TTC549 (cell line): ENCODE measurements at regions not wholly inside any gene's neighbourhood (a gene's known extent, or its start where the extent isn't known, plus 50 kb on each side); places are given as distances from the start of the nearest gene placed in this dataset.
A peak's percentile ranks its signal among the peaks of the same experiment; 100 is the strongest.
"Not testable (repeated sequence)": the region's sequence is repeated elsewhere in the genome, so short reads cannot be mapped to it uniquely, and the experiment has no call there.

ENCODE experiments used
- FAIRE-seq: peaks from 2 replicates; lab custom pipeline; 2012; peaks lifted over from hg19 to GRCh38; lab: Jason Lieb, UNC

DNA sequence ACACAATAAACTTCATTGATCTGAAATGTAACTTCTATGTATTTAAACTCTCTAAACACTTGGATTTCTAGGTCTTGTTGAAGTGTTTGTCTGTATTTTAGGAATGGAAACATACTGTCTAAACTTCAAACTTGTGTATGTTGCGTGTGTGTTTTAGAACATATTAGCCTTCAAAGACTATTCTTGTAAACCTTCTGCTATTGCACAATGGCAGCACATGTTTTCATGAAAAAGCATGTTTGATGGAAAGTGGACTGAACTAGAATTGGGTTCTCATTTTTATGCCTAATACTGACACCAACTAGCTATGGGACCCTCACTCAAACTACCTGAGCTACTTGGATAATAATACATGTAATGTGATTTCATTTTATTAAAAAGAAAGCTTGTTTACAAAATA, 592.6 kb downstream of the IPMK start:
- FAIRE-seq, result no peak

DNA sequence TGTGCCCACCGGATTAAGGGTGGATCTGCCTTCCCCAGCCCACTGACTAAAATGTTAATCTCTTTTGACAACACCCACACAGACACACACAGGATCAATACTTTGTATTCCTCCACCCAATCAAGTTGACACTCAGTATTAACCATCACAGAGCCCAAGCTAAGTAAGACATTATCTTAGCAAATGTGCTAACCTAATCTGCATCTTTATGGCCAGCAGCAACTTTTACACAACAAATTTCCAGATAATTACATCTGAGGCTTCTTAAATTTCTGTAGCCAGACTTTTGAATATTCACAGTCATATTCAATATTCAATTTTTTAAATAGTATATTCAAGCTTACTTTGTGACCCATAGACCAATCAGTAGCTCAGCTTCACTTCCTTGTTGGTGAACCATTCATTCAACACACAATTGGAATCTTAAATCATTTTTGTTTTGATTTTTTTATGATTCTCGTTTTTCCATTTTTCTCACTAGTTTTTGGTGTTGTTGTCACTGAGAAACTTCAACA, 594.2 kb downstream of the IPMK start:
- no peak for FAIRE-seq

DNA sequence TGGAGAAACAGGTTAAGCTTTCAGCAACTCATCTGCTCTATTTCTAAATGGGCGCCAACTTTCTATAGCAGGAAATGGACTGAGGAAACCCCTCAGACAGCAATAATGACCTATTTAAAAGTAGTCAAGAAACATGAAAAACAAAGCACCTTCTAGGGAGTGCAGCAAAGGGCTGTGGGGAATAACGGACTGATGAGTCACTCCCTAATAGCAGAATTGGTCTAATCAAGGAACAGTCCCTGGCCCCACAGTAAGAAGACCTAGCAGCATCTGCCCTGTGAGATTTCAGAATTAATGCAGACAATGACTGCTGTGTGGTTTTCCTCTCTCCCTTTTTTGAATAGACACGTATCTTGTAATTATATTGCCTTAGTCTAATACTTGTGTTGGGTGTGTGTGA, 602.9 kb downstream of the IPMK start:
- no peak for FAIRE-seq

DNA sequence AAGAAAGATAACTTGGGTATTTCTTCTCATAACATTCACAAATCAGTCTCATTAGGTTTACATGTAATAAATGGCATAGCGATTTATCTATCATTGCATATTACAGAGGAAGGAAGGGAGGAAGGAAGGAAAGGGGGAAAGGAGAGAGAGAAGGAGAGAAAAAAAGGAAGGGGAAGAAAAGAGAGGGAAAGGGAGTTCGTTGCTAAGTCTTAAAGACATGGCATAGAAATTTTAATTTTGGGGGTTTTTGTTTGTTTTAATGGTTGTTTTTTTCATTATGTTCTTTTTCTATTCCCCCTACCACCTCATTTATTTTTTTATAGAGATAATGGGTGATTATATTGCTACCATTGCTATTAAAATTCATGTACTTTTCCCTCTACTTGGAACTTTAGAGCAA, 604.3 kb downstream of the IPMK start:
- FAIRE-seq, result no peak

DNA sequence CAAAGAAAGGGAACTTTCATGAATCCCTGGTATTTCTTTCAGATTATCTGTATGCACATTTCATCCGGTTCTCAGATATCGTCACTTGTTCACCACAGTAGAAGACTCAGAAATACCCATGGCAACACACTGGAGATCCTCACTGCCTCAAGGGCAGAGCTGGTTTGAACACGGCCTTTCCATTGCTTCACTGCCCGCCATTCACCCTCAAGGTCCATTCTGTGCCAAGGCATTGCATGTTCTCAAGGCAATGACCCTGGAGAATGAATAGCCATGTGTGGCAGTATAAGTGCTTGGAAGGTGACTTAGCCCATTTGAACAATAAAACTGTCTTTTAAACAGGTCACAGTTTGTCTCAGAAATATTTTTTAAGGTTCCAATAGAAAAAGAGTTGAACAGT, 606.5 kb downstream of the IPMK start:
- FAIRE-seq, result no peak

DNA sequence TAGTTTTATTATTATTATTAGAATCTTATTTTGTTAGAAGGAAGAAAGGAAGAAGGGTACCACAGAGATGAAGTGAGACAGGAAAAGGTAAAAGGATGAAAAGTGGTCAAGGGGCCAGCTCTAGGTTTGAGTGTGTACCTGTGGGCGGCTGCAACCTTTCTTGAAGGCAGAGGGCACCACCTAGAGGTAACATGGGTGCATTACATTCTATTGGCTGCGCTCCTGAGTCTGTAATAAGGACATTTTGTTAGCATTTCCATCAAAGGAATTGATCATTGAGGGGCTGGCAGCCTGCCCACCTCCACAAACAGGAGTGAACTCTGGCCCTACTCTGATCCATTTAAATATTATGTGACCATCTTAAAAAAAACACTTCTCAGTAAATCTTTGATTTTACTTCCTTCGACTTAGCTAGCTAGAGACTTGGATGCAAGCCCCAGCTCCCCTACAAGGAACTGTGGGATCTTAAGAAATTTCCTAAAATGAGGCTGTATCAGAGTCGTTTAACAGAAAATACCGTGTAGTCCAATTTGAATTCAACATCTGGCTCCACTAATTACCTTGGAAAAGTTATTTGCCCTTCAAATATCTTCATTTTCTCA, 610.4 kb downstream of the IPMK start:
- no peak for FAIRE-seq

DNA sequence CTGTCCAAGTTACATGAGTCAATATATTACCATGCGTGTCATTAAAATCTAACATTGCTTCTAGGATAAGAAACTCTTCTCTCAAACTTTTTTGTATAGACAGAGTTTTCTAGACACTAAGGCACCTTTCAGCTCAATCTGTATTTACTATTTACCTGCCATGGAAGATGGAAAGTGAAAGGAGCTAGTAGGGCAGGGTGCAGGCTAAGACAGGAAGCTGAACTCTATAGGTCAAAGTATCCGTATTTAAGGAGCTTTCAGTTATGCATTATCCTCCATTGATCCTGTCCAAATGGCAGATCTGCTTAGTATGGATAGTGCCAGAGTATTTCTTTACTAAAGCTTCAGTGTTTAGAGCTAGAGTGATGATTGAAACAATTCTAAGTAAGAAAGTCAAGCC, 612.8 kb downstream of the IPMK start:
- FAIRE-seq, result no peak

DNA sequence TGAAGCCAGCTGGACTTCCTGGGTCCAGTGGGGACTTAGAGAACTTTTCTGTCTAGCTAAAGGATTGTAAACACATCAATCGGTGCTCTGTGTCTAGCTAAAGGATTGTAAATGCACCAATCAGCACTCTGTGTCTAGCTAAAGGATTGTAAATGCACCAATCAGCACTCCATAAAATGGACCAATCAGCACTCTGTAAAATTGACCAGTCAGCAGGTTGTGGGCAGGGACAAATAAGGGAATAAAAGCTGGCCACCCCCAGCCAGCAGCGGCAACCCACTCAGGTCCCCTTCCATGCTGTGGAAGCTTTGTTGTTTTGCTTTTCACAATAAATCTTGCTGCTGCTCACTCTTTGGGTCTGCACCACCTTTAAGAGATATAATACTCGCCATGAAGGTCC, 622.6 kb downstream of the IPMK start:
- not testable (repeated sequence) for FAIRE-seq

DNA sequence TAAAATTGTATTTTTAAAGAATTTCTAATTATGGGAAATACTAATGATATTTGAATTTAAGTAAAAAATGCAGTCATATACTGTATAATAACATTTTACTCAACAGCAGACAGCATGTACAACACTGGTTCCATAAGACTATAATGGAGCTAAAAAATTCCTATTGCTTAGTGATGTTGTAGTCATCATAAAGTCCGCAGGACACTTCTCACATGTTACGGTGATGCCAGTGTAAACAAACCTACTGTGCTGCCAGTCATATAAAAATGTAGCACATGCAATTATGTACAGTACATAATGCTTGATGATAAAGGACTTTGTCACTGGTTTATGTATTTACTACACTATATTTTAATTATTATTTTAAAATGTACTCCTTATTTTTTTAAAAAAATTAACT, 629.3 kb downstream of the IPMK start:
- no peak for FAIRE-seq

DNA sequence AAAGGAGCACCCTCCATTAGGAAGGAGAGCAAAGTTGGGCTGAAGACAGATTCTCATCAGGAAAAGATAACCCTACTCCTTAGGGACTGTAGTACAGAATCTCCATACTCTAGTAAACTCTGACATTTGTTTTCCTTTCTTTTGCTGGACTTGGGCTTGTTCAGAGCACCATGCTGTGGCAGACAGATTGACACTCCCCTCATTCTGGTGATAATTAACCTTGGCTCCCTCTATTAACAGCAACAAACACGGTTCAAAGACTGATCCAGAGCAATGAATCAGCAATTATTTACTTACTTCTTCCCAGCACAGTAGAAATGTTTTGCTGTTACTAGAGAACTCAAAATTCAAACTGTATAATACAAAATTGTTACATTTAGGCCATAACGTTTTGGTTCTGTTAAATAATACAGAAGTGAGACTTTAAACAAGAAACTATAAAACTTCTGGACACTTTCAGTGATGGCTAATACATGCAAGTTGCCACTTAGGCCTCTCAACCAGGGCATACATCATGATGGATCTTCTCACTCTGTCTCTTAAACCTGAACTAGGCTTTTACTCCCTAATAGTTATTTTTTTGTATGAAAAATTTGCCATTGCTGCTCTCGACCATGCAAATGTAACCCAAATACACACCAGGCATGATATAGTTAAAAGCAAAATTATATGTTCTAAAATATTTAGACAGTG, 639.0 kb downstream of the IPMK start:
- FAIRE-seq, result no peak

DNA sequence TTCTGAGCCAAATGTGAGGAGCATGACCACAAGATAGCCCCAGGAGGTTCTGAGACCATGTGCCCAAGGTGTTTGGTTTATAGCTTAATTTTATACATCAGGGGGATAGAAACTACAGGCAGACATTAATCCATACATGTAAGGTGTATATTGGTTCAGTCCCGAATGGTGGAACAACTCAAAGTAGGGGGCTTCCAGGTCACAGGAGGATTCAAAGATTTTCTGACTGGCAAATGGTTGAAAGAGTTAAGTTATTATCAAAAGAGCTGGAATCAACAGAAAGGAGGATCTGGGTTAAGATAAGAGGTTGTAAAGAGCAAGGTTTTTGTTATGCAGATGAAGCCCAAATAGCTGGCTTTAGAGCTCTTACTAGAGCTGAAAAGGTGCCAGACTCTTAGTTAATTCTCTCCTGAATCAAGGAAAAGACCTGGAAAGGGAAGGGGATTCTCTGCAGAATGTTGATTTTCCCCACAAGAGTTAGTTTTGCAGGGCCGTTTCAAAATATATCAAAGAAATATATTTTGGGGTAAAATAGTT, 640.0 kb downstream of the IPMK start:
- no peak for FAIRE-seq

DNA sequence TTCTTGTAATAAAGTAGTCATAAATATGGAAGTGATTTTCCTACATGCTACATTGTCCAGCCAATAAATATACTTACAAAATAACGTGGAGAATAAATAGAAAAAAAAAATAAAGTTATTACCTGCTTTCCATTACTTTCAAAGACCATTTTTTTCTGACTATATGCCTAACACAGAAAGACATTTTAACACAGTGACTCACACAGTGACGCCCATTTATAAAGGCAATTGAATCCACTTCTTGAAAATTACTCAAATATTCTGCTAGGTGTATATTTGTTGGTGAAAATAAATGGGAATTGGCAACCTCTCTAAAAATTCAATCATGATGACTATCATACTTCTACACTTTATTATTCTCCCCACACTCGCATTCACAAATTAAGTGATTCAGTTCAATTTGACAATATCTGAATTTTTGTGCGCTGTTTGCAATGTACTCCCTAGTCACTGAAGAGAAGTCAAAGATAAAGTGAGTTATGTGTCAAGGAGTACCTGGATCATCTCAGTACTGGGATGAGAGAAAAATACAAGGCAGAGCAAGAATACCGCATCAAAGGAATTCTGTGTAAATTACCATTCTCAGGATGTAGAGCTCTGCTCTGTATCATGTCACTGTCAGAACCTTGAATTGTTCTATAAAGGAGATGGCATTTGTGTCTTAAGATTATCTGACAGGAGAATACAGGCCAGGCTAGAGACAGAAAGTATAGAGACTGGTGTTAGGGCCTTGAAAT, 642.7 kb downstream of the IPMK start:
- no peak for FAIRE-seq

DNA sequence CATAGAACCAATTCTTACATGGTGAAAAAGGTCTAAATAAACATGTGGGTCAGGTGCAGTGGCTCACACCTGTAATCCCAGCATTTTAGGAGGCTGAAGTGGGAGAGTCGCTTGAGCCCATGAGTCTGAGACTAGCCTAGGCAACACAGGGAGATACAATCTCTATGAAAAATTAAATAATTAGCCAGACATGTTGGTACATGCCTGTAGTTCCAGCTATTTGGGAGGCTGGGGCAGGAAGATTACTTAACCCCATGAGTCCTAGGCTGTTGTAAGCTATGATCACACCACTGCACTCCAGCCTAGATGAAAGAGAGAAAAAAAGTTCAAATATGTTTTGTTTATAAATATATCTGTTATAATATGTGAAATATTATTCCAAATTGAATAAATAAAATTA, 643.6 kb downstream of the IPMK start:
- FAIRE-seq, result no peak

DNA sequence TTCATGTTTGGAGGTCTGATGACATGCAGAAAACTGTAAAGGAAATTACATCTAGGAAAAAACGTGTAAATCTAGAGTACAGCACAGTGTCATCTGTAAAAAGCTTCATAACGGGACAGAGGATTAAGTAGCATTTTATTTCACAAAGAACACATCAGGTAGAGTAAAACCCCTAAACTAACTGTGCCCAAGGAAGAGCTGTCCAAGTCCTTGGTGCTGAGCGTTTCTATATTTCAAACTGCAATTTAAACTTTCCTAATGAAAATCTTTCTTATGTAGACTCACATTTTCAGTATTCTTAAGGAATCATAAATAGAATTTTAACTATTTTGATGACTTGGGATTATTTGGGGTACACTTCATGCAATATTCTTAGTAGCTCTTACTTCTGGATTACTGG, 646.2 kb downstream of the IPMK start:
- no peak for FAIRE-seq

DNA sequence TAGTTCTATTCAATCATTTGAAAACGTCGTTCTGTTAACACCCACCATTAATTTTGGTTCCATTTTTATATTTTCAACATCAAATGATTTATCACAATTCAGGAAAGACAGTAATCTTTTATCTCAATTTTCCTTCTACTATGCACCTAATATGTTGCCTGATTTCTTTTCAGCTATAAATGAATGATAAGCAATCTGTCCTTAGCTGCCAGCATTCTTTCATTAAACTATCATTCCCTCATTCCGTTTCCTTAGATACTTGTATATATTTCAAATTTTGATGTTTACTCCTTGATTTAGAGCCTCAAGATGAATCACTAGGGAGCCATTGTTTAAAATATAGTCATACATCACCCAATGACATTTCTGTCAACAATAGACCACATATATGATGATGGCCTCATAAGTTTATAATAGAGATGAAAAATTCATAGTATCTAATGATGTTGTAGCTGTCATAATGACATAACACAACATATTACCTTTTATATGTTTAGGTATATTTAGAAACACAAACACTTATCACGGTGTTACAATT, 661.7 kb downstream of the IPMK start:
- FAIRE-seq, result no peak

DNA sequence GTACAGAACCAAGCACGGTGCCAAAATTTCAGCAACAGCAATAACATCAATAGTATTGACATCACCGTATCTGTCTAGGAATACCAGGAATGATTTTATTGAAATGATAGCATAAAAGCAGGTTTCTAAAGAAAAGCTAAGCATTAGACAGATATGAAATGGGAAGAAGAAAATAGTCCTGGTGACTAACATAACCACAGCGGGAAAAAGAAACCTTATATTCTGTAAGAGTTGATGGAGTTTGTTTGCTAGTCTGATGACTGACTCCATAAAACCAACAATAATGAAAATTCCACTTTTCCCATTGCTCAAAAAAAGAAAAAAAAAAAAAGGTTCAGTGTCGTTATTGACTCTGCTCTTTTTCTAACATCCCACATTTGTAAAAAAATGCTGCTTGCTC, 668.3 kb downstream of the IPMK start:
- no peak for FAIRE-seq

DNA sequence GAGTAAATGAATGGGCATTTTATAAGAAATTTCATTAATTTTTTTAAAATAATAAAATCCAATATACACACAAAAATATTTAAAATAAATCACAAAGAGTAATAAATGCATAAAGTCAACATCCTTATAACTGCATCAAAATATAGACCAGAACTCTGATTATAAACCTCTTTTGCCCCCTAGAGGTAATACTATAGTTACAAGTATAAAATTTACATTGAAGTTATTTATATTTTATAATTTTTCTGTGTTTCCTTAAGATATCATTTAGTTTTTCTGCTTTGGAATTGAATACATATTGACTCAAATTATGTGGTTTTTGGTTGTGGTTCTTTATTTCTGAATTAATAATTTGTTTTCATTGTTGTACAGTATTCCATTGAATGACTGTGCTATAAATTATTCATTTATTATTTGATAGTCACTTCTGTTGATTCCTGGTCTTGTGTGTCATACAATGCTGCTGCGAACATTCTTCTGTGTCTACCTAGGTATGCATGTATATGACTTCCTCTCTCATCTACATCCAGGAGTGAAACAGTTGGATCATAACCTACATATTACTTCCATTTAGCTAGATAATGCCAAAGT, 673.6 kb downstream of the IPMK start:
- peak; percentile 41 for FAIRE-seq

DNA sequence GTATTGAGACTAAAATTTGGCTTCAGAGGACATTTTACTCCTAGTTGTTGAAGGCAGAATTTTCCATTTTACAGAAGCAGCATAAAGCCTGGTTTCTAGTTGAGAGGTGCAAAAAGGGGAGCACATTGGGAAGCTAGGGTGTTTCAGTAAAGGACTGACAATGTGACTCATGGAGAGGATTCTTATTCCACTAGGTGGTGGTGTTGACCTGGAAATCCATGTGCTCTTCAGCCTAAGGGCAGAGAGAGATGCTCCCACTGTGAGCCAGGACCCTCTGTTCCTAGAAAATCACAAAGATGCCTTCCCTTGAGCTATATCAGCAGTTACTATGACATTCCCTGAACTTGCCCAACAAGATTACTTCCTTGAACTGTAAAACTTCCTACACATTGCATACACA, 687.8 kb downstream of the IPMK start:
- FAIRE-seq, result no peak

DNA sequence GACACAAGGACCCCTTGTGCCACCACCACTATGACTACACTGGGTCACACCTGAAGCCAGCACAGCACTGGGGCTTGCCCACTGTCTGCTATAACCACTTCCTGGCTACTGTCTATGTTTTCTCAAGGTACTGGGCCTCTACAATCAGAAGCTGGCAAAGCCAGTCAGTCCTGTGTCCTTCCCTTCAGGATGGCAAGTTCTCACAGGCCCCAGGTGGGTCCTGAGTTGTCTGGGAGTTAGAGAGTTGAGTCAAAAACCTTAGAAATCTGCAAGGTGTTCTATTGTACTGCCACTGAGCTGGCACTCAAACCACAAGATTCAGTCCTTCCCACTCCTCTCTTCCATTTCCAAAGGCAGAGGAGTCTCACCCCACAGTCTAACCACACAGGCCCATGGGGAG, 705.5 kb downstream of the IPMK start:
- FAIRE-seq, result no peak

DNA sequence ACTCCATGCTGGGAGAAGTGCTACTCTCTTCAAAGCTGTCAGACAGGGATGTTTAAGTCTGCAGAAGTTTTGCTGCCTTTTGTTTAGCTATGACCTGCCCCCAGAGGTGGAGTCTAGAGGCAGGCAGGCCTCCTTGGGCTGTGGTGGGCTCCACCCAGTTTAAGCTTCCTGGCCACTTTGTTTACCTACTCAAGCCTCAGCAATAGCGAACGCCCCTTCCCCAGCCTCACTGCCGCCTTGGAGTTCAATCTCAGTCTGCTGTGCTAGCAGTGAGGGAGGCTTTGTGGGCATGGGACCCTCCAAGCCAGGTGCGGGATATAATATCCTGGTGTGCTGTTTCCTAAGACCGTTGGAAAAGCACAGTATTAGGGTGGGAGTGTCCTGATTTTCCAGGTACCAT, 715.9 kb downstream of the IPMK start:
- not testable (repeated sequence) for FAIRE-seq

DNA sequence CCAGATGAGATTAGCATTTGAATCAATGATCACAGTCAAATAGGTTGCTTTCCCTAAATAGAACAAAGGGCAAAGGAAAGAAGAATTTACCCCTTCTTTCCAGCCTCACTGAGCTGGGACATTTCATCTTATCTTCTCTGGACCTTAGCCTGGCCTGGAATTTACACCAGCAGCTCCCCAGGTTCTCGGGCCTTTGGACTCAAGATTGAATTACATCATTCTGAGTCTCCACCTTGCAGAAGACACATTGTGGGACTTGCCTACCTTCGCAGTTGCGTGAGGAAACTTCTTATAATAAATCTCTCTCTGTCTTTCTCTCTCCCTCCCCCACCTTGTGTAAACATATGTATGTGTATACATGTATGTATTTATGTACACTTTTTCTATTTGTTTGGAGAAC, 732.4 kb downstream of the IPMK start:
- no peak for FAIRE-seq

DNA sequence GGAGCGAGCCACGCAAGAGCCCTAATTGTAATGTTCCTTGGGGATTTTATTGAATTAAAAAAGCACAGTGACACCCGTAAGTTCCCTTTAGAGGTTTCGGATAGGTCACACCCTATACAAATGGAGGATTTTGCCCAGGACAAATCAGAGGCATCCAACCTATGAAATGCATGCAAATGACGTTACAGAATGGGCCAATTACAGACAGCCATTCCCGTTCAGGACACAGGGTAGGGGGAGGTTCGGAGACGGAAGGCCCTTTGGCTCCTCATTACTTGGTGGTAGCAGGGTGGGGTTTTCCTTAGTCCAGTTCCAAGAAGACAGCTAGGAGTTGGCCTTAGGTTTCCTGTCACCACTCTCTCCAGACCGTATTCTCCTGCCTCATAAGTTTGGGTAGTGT, 754.1 kb downstream of the IPMK start:
- no peak for FAIRE-seq

DNA sequence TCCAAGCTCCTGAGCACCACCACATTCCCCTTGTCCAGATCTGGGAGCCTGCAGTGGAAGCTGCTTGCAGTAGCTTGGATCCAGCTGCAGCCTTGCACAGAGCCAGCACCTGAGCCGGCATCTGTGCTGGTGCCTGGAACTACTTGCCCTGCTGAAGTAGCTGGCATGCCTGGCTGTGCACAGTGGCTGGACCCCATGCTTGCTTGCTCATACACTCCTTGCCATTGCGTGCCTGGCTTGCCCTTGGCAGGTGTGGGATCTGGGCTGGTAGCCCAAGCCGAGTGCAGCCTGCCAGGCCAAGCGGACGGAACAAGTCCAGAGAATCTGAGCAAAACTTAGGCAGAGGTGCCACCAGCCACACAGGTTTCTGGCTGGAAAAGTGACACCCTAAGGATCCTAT, 759.9 kb downstream of the IPMK start:
- no peak for FAIRE-seq
